Spleen (tissue), 7 donors: ENCODE measurements at regions not wholly inside any gene's neighbourhood (a gene's known extent, or its start where the extent isn't known, plus 50 kb on each side); places are given as distances from the start of the nearest gene placed in this dataset.

ENCODE experiments used
- CTCF ChIP-seq, 11 experiments: fragments of 200-600 bp in 7 of 11; fragments of 450-650 bp in 4 of 11; sonication (generic) in 4 of 11; IDR thresholded peaks in 8 of 11; conservative IDR thresholded peaks in 3 of 11; 1 replicate in 7 of 11; 2 replicates in 4 of 11; pipeline versions ENCODE4 v1.4.0 to v1.8.0; 2016 to 2021; ENCODE audit warnings: antibody characterized with exemption in 11 of 11, inconsistent platforms in 4 of 11, mild to moderate bottlenecking in 1 of 11
- POLR2A ChIP-seq, 3 donors: fragments of 450-650 bp; IDR thresholded peaks; one replicate each; pipeline ENCODE4 v1.5.1; 2017; ENCODE audit warnings: antibody characterized with exemption in 3 of 3, mild to moderate bottlenecking in 1 of 3
- POLR2AphosphoS5 ChIP-seq, 3 donors: sonication (generic); formaldehyde crosslinking; IDR thresholded peaks; one replicate each; pipeline ENCODE4 v1.5.1; 2017; ENCODE audit warnings: antibody characterized with exemption in 3 of 3
- donor health status: DM: no; HTN: no; CAD: no; lungs with moderate emphysema.
- donor health status: DM: no; HTN: no; CAD: no.
- donor health status: DM: no; HTN: no; CAD: no.

GRCh38 chr20:54372313-54372712 lies 103.1 kb upstream of the DOK5 start:
- TF ChIP-seq CTCF (IDR thresholded peaks at IDR 0.05 in 8 of 11, conservative IDR thresholded peaks at IDR 0.05 in 3 of 11) (no peak), POLR2AphosphoS5 (IDR thresholded peaks at IDR 0.05) (no peak), POLR2A (IDR thresholded peaks at IDR 0.05) (no peak)
